ENCODE measurements at regions not wholly inside any gene's neighbourhood (a gene's known extent, or its start where the extent isn't known, plus 50 kb on each side); places are given as distances from the start of the nearest gene placed in this dataset.

GRCh38 chr7:109215341-109215740 is 645.7 kb downstream of the DNAJB9 start:
- WGBS (ENCODE audit: low lambda C conversion rate), result under 1% methylated on average over 3 of the region's 3 CpGs
- Histone ChIP-seq H3K9ac (ENCODE audit: insufficient read depth, low read depth, low read length) (no peak overlapping the region), H3K4me3 (replicated peaks in 1 of 3; ENCODE audit: insufficient read depth in 1 of 3, low read depth in 2 of 3, low read length in 3 of 3) (no peak overlapping the region), H3K36me3 (replicated peaks in 1 of 2; ENCODE audit: control insufficient read depth in 1 of 2, insufficient read depth in 2 of 2, low read length in 2 of 2) (no peaks in the 10 kb centered on the region), H3K27ac (ENCODE audit: extremely low read length, insufficient read depth, low read length) (no peak overlapping the region), H4K20me1 (ENCODE audit: insufficient read depth, low read length) (no peaks in the 10 kb centered on the region), H3K9me3 (ENCODE audit: low read length) (peaks cover 13% of the 10 kb centered on the region), H3K27me3 (ENCODE audit: control insufficient read depth in 1 of 2, insufficient read depth in 2 of 2, low read length in 2 of 2) (no peaks in the 10 kb centered on the region), H3K79me2 (ENCODE audit: insufficient read depth, low read length) (no peaks in the 10 kb centered on the region), H2AFZ (ENCODE audit: low read length) (no peak overlapping the region), H3K4me1 (ENCODE audit: insufficient read depth, low read length) (no peaks in the 10 kb centered on the region), H3K4me2 (ENCODE audit: low read depth, low read length) (no peak overlapping the region)
- intact Hi-C loops (cut with micrococcal nuclease; ENCODE audit: unreplicated experiment) (no loop called here), in situ Hi-C loops (cut with HindIII; ENCODE audit: extremely low pct_ligation_motif_present, low pct_unique_long_range_greater_than_20kb) (no loop called here)
- ChIA-PET CTCF (ENCODE audit: low intra/inter-chr PET ratio, low total read pairs) (no interaction called here), POLR2A (no interaction called here)
- TF ChIP-seq SMYD3 (CRISPR knock-in tag; IDR thresholded peaks at IDR 0.05) (no peak), NKX3-1 (CRISPR knock-in tag; IDR thresholded peaks at IDR 0.05) (no peak), KDM3A (CRISPR knock-in tag; IDR thresholded peaks at IDR 0.05; ENCODE audit: low read depth) (no peak)
- TF ChIP-seq, protein P1, sequence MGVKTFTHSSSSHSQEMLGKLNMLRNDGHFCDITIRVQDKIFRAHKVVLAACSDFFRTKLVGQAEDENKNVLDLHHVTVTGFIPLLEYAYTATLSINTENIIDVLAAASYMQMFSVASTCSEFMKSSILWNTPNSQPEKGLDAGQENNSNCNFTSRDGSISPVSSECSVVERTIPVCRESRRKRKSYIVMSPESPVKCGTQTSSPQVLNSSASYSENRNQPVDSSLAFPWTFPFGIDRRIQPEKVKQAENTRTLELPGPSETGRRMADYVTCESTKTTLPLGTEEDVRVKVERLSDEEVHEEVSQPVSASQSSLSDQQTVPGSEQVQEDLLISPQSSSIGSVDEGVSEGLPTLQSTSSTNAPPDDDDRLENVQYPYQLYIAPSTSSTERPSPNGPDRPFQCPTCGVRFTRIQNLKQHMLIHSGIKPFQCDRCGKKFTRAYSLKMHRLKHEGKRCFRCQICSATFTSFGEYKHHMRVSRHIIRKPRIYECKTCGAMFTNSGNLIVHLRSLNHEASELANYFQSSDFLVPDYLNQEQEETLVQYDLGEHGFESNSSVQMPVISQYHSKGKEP (CRISPR knock-in tag; IDR thresholded peaks at IDR 0.05), result no peak
- no TSS peak for BruUV-seq (replicated peaks)
- ATAC-seq (no peak), FAIRE-seq (no peak), DNase-seq (ENCODE audit: low spot score) (no peak)

DNA sequence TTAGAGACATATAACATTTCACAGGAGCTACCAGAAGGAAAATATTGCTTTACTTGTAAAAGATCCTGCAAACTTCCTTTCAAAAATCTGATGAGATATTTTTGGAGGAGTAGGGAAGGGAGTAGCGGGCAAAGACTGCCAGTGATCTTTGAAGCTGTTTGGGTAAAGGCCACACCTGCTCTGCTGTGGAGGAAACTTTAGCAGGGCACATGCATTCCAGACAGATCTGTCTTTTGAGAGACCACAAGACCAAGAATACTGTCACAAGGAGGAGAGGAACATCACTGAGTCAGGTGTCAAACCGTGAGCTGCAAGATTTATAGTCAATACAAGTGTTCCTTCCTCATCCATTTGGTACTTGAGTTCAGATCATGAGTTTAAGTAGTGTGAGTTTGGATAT is 654.4 kb downstream of the DNAJB9 start:
- no peaks in the 10 kb centered on the region for H4K20me1 ChIP-seq (ENCODE audit: insufficient read depth, low read length)
- in situ Hi-C loops (cut with HindIII; ENCODE audit: extremely low pct_ligation_motif_present, low pct_unique_long_range_greater_than_20kb), result no loop called here
- no TSS peak for BruUV-seq (replicated peaks)
- ChIA-PET POLR2A (no interaction called here), CTCF (ENCODE audit: low intra/inter-chr PET ratio, low total read pairs) (no interaction called here)
- intact Hi-C loops (cut with micrococcal nuclease; ENCODE audit: unreplicated experiment), result no loop called here
- DNase-seq (ENCODE audit: low spot score) (no peak), FAIRE-seq (no peak), ATAC-seq (no peak)
- no peak overlapping the region for H3K9ac ChIP-seq (ENCODE audit: insufficient read depth, low read depth, low read length)
- no peak overlapping the region for H2AFZ ChIP-seq (ENCODE audit: low read length)
- H3K9me3 ChIP-seq (ENCODE audit: low read length), result peaks cover 3% of the 10 kb centered on the region; the same call in 1 of the 2 replicates
- no peak overlapping the region for H3K4me3 ChIP-seq (replicated peaks in 1 of 3; ENCODE audit: insufficient read depth in 1 of 3, low read depth in 2 of 3, low read length in 3 of 3)
- 15% methylated on average over 2 of the region's 2 CpGs for WGBS (ENCODE audit: low lambda C conversion rate)
- no peak overlapping the region for H3K4me2 ChIP-seq (ENCODE audit: low read depth, low read length)
- no peaks in the 10 kb centered on the region for H3K27me3 ChIP-seq (ENCODE audit: control insufficient read depth in 1 of 2, insufficient read depth in 2 of 2, low read length in 2 of 2)
- H3K79me2 ChIP-seq (ENCODE audit: insufficient read depth, low read length), result no peaks in the 10 kb centered on the region
- no peaks in the 10 kb centered on the region for H3K36me3 ChIP-seq (replicated peaks in 1 of 2; ENCODE audit: control insufficient read depth in 1 of 2, insufficient read depth in 2 of 2, low read length in 2 of 2)
- H3K27ac ChIP-seq (ENCODE audit: extremely low read length, insufficient read depth, low read length), result no peak overlapping the region
- no peaks in the 10 kb centered on the region for H3K4me1 ChIP-seq (ENCODE audit: insufficient read depth, low read length)
- TF ChIP-seq POLR2AphosphoS5 (IDR thresholded peaks at IDR 0.05; ENCODE audit: low read depth, low read length), result no peak
- TF ChIP-seq ZNF589 (CRISPR knock-in tag; conservative IDR thresholded peaks at IDR 0.05), result no peak
- TF ChIP-seq, protein P2, sequence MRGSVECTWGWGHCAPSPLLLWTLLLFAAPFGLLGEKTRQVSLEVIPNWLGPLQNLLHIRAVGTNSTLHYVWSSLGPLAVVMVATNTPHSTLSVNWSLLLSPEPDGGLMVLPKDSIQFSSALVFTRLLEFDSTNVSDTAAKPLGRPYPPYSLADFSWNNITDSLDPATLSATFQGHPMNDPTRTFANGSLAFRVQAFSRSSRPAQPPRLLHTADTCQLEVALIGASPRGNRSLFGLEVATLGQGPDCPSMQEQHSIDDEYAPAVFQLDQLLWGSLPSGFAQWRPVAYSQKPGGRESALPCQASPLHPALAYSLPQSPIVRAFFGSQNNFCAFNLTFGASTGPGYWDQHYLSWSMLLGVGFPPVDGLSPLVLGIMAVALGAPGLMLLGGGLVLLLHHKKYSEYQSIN (CRISPR knock-in tag; IDR thresholded peaks at IDR 0.05; ENCODE audit: borderline replicate concordance), result no peak
- no peak for TF ChIP-seq NR2F2 (IDR thresholded peaks at IDR 0.05; ENCODE audit: borderline replicate concordance, low read depth)
- no peak for TF ChIP-seq NR2C2 (CRISPR knock-in tag; IDR thresholded peaks at IDR 0.05; ENCODE audit: borderline replicate concordance)
- no peak for TF ChIP-seq ZNF7 (CRISPR knock-in tag; IDR thresholded peaks at IDR 0.05)
- TF ChIP-seq ZNF513 (CRISPR knock-in tag; conservative IDR thresholded peaks at IDR 0.05), result no peak
- TF ChIP-seq HOXA3 (CRISPR knock-in tag; IDR thresholded peaks at IDR 0.05), result no peak
- TF ChIP-seq, protein P3, sequence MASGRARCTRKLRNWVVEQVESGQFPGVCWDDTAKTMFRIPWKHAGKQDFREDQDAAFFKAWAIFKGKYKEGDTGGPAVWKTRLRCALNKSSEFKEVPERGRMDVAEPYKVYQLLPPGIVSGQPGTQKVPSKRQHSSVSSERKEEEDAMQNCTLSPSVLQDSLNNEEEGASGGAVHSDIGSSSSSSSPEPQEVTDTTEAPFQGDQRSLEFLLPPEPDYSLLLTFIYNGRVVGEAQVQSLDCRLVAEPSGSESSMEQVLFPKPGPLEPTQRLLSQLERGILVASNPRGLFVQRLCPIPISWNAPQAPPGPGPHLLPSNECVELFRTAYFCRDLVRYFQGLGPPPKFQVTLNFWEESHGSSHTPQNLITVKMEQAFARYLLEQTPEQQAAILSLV (CRISPR knock-in tag; IDR thresholded peaks at IDR 0.05; ENCODE audit: borderline replicate concordance), result no peak
